SK-N-SH (cell line): ENCODE measurements at regions not wholly inside any gene's neighbourhood (a gene's known extent, or its start where the extent isn't known, plus 50 kb on each side); places are given as distances from the start of the nearest gene placed in this dataset.

ENCODE experiments used
- CTCF ChIA-PET: fragments of 300-600, 350-600 bp; formaldehyde crosslinking; extraction: SDS; loops from one replicate; lab custom pipeline; 2021; lab: Yijun Ruan, JAX
- POLR2A ChIA-PET: fragments of 350-600 bp; sonication (Branson Sonifier 250); formaldehyde crosslinking; extraction: SDS; loops from one replicate; lab custom pipeline; 2020; ENCODE audit warnings: antibody characterized with exemption, inconsistent platforms; lab: Yijun Ruan, JAX
- DNase-seq: peaks from one replicate; pipeline ENCODE4 v3.0.0; 2012
- H2AFZ ChIP-seq: fragments of 200-600 bp; sonication (generic); 2 replicates; pipeline ENCODE4 v1.8.1; 2016; ENCODE audit warnings: antibody characterized with exemption, mild to moderate bottlenecking, low read depth
- H3F3A ChIP-seq: fragments of 200-600 bp; sonication (generic); replicated peaks from 2 replicates; pipeline ENCODE3; 2016; ENCODE audit warnings: antibody characterized with exemption, mild to moderate bottlenecking; ENCODE audit not compliant: insufficient read depth
- H3K27ac ChIP-seq, 2 experiments: fragments of 200-500 bp in 1 of 2; fragments of 200-600 bp in 1 of 2; sonication (Bioruptor generic) in 1 of 2; sonication (generic), shearing (Covaris generic) in 1 of 2; 2 replicates each; pipeline versions ENCODE4 v1.5.1 to v1.6.1; 2014 to 2016; ENCODE audit warnings: low read depth in 2 of 2, inconsistent platforms in 1 of 2, low read length in 1 of 2, mild to moderate bottlenecking in 1 of 2, mixed read lengths in 1 of 2
- H3K27me3 ChIP-seq: fragments of 200-600 bp; sonication (generic), shearing (Covaris generic); 2 replicates; pipeline ENCODE4 v1.6.1; 2016; ENCODE audit warnings: mixed run types; ENCODE audit not compliant: insufficient read depth
- H3K36me3 ChIP-seq, 2 experiments: fragments of 200-500 bp in 1 of 2; fragments of 200-600 bp in 1 of 2; sonication (Bioruptor generic) in 1 of 2; sonication (generic) in 1 of 2; replicated peaks in 1 of 2; 2 replicates each; pipeline versions ENCODE3 to v1.5.1; 2014 to 2016; ENCODE audit warnings: low read length in 1 of 2, mild to moderate bottlenecking in 1 of 2; ENCODE audit not compliant: insufficient read depth in 2 of 2, control insufficient read depth in 1 of 2
- H3K4me1 ChIP-seq, 2 experiments: fragments of 200-500 bp in 1 of 2; fragments of 200-600 bp in 1 of 2; sonication (Bioruptor generic) in 1 of 2; sonication (generic), shearing (Covaris generic) in 1 of 2; 2 replicates each; pipeline versions ENCODE4 v1.5.1 to v1.6.1; 2014 to 2016; ENCODE audit warnings: low read depth in 1 of 2, low read length in 1 of 2, mixed run types in 1 of 2; ENCODE audit not compliant: insufficient read depth in 2 of 2, control insufficient read depth in 1 of 2
- H3K4me2 ChIP-seq: fragments of 200-600 bp; sonication (generic), shearing (Covaris generic); 2 replicates; pipeline ENCODE4 v1.6.1; 2017; ENCODE audit warnings: mixed run types
- H3K4me3 ChIP-seq, 2 experiments: fragments of 200-500 bp in 1 of 2; fragments of 200-600 bp in 1 of 2; sonication (Bioruptor generic) in 1 of 2; sonication (generic), shearing (Covaris generic) in 1 of 2; 2 replicates each; pipeline versions ENCODE4 v1.5.1 to v1.8.1; 2014 to 2016; ENCODE audit warnings: low read depth in 2 of 2, inconsistent platforms in 1 of 2, low read length in 1 of 2, mild to moderate bottlenecking in 1 of 2, mixed read lengths in 1 of 2, moderate library complexity in 1 of 2
- H3K79me2 ChIP-seq: fragments of 200-600 bp; sonication (generic); 2 replicates; pipeline ENCODE4 v1.8.1; 2017; ENCODE audit warnings: mild to moderate bottlenecking; ENCODE audit not compliant: insufficient read depth
- H3K9ac ChIP-seq: fragments of 200-600 bp; sonication (generic); 2 replicates; pipeline ENCODE4 v1.6.1; 2017; ENCODE audit warnings: mixed run types
- H3K9me2 ChIP-seq: fragments of 200-600 bp; sonication (generic); 2 replicates; pipeline ENCODE4 v1.6.1; 2017; ENCODE audit warnings: mixed run types
- H3K9me3 ChIP-seq: fragments of 200-600 bp; sonication (generic); 2 replicates; pipeline ENCODE4 v1.6.1; 2017; ENCODE audit warnings: mixed run types, mild to moderate bottlenecking, moderate library complexity
- H4K20me1 ChIP-seq: fragments of 200-600 bp; sonication (generic); 2 replicates; pipeline ENCODE4 v1.6.1; 2017; ENCODE audit warnings: mild to moderate bottlenecking, mixed run types; ENCODE audit not compliant: insufficient read depth
- CTCF ChIP-seq: fragments of 200-600 bp; sonication (generic); IDR thresholded peaks from 2 replicates; pipeline ENCODE4 v1.6.1; 2017; ENCODE audit warnings: antibody characterized with exemption, mild to moderate bottlenecking, moderate library complexity
- ELF1 ChIP-seq: IDR thresholded peaks from 2 replicates; pipeline ENCODE4 v1.4.0; 2012
- EP300 ChIP-seq, 2 experiments: IDR thresholded peaks; 2 replicates each; pipeline versions ENCODE4 v1.4.0 to v1.6.1; 2012; ENCODE audit warnings: borderline replicate concordance in 1 of 2, low read depth in 1 of 2, low read length in 1 of 2
- EZH2phosphoT487 ChIP-seq: fragments of 200-600 bp; sonication (generic); IDR thresholded peaks from 2 replicates; pipeline ENCODE4 v1.6.1; 2017; ENCODE audit warnings: low read depth, mixed run types, mild to moderate bottlenecking, antibody characterized with exemption, moderate library complexity, borderline replicate concordance
- FOXM1 ChIP-seq: IDR thresholded peaks from 2 replicates; pipeline ENCODE4 v1.4.0; 2012; ENCODE audit warnings: low read depth, mild to moderate bottlenecking
- GABPA ChIP-seq: IDR thresholded peaks from 2 replicates; pipeline ENCODE4 v1.4.0; 2012; ENCODE audit warnings: low read depth, mild to moderate bottlenecking
- GATA2 ChIP-seq: sonication (generic); formaldehyde crosslinking; IDR thresholded peaks from 2 replicates; pipeline ENCODE4 v1.5.0; 2020; ENCODE audit warnings: mild to moderate bottlenecking, missing genetic modification reagents
- IRF3 ChIP-seq: fragments of 150-350 bp; IDR thresholded peaks from 2 replicates; pipeline ENCODE4 v1.6.1; 2016; ENCODE audit warnings: mild to moderate bottlenecking, low read depth, low read length
- MAX ChIP-seq: IDR thresholded peaks from 2 replicates; pipeline ENCODE4 v1.4.0; 2012; ENCODE audit warnings: low read depth
- NRF1 ChIP-seq: IDR thresholded peaks from 2 replicates; pipeline ENCODE4 v1.6.1; 2012; ENCODE audit warnings: low read depth, mild to moderate bottlenecking, low read length
- RAD21 ChIP-seq: IDR thresholded peaks from 2 replicates; pipeline ENCODE4 v1.6.1; 2012; ENCODE audit warnings: mild to moderate bottlenecking, low read length
- RCOR1 ChIP-seq: fragments of 150-350 bp; IDR thresholded peaks from 2 replicates; pipeline ENCODE4 v1.6.1; 2017; ENCODE audit warnings: antibody characterized with exemption, low read length
- SIN3A ChIP-seq: IDR thresholded peaks from 2 replicates; pipeline ENCODE4 v1.6.1; 2012; ENCODE audit warnings: low read depth, mild to moderate bottlenecking, low read length, moderate library complexity, borderline replicate concordance
- SMC3 ChIP-seq: IDR thresholded peaks from 2 replicates; pipeline ENCODE4 v1.6.1; 2012; ENCODE audit warnings: low read depth, low read length, improper control_type of control experiment
- TAF1 ChIP-seq: IDR thresholded peaks from 2 replicates; pipeline ENCODE4 v1.6.1; 2012; ENCODE audit warnings: low read depth, mild to moderate bottlenecking, low read length, moderate library complexity, borderline replicate concordance
- WGBS: methylation state at CpG from one replicate; pipeline ENCODE4 v1.1.6; 2017; ENCODE audit warnings: low lambda C conversion rate; 5-methylcytosine and 5-hydroxymethylcytosine counted together
- TF ChIP-seq, protein P1 (sequence below): fragments of 150-350 bp; IDR thresholded peaks from 2 replicates; pipeline ENCODE4 v1.6.1; 2017; ENCODE audit warnings: antibody characterized with exemption, low read length, low read depth, borderline replicate concordance

- TF ChIP-seq EP300 (IDR thresholded peaks at IDR 0.05; ENCODE audit: borderline replicate concordance in 1 of 2, low read depth in 1 of 2, low read length in 1 of 2) (peak; percentile 72 to 92; a peak in 3 of 4 replicates), GABPA (no peak)
These were observed 424.5 kb upstream of the CDH11 start (continued) for GRCh38 chr16:65546353-65546791.

GRCh38 chr16:65545413-65545956 is 423.6 kb upstream of the CDH11 start:
- no peak for DNase-seq
- Histone ChIP-seq H3K79me2 (no peaks in the 10 kb centered on the region), H3K4me1 (peaks cover 34 to 39% of the 10 kb centered on the region in 2 experiments; a peak in 3 of 4 replicates), H3K27ac (peak overlapping the region; percentile 71 to 97; a peak in 3 of 4 replicates), H4K20me1 (no peaks in the 10 kb centered on the region), H2AFZ (no peak overlapping the region), H3K4me2 (no peak overlapping the region; the same call in 1 of the 2 replicates), H3K9ac (no peak overlapping the region), H3K27me3 (no peaks in the 10 kb centered on the region), H3F3A (peaks cover 8% of the 10 kb centered on the region), H3K36me3 (no peaks in the 10 kb centered on the region), H3K9me3 (no peaks in the 10 kb centered on the region), H3K4me3 (no peak overlapping the region), H3K9me2 (no peaks in the 10 kb centered on the region)
- no peak for TF ChIP-seq TAF1
- no peak for TF ChIP-seq RAD21
- 0 out of 4 replicates have a peak, but pooled peaks of 1 of the 2 experiments have one; percentile 11 for TF ChIP-seq EP300 (IDR thresholded peaks at IDR 0.05; ENCODE audit: borderline replicate concordance in 1 of 2, low read depth in 1 of 2, low read length in 1 of 2)
- no peak for TF ChIP-seq IRF3
- no peak for TF ChIP-seq NRF1
- POLR2A ChIA-PET = no interaction called here
- CTCF ChIA-PET = no interaction called here
- WGBS = 27% methylated on average over 2 of the region's 2 CpGs

DNA sequence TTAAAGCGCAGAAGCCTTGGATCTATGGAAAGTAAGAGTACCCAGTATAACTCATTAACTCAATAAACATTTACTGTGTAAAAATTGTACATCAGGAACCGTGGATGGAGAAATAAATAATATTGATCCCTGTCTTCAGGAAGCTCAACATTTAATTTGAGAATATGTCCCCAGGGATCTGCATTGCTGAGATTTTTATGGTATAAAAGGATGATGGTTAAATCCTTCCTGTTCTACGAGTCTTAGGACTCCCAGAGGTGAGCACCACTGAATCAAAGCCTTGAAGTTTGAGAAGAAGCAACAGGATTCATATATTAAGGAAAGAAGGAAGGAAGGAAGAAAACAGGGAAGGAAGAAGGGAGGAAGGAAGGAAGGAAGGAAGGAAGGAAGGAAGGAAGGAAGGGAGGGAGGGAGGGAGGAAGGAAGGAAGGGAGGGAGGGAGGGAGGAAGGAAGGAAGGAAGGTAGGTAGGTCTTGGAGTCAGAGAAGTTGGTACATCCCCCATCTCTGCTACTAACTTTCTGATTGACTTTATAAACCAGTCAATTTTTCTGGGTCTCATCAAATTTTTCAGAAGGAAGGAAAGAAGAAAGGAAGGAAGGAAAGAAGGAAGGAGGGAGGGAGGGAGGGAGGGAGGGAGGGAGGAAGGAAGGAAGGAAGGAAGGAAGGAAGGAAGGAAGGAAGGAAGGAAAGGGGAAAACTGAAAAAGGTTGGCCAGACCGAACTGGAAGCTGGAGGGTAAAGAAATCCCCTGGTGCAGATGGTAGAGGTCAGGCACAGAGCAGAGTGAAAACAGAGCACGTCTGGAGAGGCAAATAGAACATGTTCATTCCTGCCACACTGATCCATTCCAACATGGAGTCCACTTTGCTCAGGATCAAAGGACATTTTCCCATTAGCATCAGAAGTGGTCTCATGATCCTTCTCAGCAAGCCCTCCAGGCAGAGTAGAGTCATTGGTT is 422.2 kb upstream of the CDH11 start:
- no peak overlapping the region for H3K9ac ChIP-seq

More for the DNA sequence above, 422.2 kb upstream of the CDH11 start:
- Histone ChIP-seq H3K9me2 (no peaks in the 10 kb centered on the region), H3K79me2 (no peaks in the 10 kb centered on the region), H3K4me2 (no peak overlapping the region), H3K36me3 (no peaks in the 10 kb centered on the region), H3K4me1 (peaks cover 33 to 35% of the 10 kb centered on the region in 2 experiments; a peak in 3 of 4 replicates), H3K4me3 (no peak overlapping the region), H2AFZ (no peak overlapping the region), H3K9me3 (no peaks in the 10 kb centered on the region), H3K27me3 (no peaks in the 10 kb centered on the region), H3K27ac (peak overlapping the region in 1 of 2 experiments; percentile 97; a peak in 2 of 4 replicates), H3F3A (peaks cover 11% of the 10 kb centered on the region), H4K20me1 (no peaks in the 10 kb centered on the region)
- TF ChIP-seq, protein P1, sequence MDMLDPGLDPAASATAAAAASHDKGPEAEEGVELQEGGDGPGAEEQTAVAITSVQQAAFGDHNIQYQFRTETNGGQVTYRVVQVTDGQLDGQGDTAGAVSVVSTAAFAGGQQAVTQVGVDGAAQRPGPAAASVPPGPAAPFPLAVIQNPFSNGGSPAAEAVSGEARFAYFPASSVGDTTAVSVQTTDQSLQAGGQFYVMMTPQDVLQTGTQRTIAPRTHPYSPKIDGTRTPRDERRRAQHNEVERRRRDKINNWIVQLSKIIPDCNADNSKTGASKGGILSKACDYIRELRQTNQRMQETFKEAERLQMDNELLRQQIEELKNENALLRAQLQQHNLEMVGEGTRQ = no peak
- TF ChIP-seq GATA2 (CRISPR knock-in tag) (no peak), FOXM1 (no peak), SIN3A (no peak), RAD21 (no peak), SMC3 (no peak), IRF3 (no peak), EZH2phosphoT487 (no peak), GABPA (no peak), ELF1 (no peak), CTCF (no peak), MAX (no peak), RCOR1 (no peak)
- CTCF ChIA-PET = no interaction called here
- no peak for DNase-seq
- 65% methylated on average over 5 of the region's 5 CpGs for WGBS
- POLR2A ChIA-PET = no interaction called here
